ENCODE measurements at regions not wholly inside any gene's neighbourhood (a gene's known extent, or its start where the extent isn't known, plus 50 kb on each side); places are given as distances from the start of the nearest gene placed in this dataset.

DNA sequence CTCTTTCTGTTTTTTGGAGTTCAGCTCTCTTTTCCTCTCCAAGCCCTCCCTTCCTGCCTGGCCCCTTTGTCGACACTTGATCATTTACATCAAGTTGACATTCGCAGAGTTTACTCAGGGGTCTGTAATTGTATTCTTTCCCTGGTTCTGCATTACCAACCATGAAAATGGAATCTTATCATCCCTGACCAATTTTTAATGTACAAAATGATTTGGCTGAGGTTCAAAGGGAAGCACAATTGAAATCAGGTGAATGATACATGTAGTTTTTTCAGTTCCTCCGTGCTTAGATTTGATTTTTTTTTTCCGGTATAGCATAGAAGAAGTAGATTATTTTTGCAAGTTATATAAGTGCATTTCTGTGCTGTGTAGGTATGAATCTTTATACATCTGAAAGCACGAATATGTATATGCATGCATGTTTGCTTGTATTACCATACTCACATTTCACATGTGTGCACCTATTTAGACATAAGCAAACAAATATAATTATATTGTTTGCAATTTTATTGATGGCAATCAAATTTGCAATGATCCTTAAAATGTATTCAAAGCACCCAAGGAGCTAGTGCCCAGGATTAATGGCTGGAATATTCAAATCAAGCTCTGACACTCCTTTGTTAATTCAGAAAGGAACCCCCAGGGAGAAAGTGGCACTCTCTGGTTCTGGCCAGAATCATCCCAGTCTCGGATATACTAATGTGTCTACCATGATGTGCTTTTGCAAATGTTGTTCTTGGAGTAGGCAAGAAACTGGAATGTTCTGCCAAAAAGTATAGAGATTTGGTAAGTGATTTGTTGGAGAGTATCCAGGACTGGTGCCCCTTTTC lies 189.3 kb downstream of the VRK1 start:
- Histone ChIP-seq H3K4me3 (ENCODE audit: low read length) (no peak overlapping the region), H3K9ac (ENCODE audit: low read depth, low read length) (no peak overlapping the region)

GRCh38 chr14:96987086-96987474 lies 189.9 kb downstream of the VRK1 start:
- peaks cover 6% of the 10 kb centered on the region for H3K9me3 ChIP-seq (replicated peaks; ENCODE audit: low read length)
- H3K4me3 ChIP-seq (ENCODE audit: low read length), result no peak overlapping the region
- H3K27me3 ChIP-seq (ENCODE audit: control insufficient read depth, insufficient read depth, low read length), result no peaks in the 10 kb centered on the region
- no peaks in the 10 kb centered on the region for H3K36me3 ChIP-seq (ENCODE audit: insufficient read depth, low read length)
- H3K4me2 ChIP-seq (ENCODE audit: low read length), result no peak overlapping the region
- no peaks in the 10 kb centered on the region for H3K4me1 ChIP-seq (ENCODE audit: control insufficient read depth, insufficient read depth, low read length)
- no peak overlapping the region for H3K9ac ChIP-seq (ENCODE audit: low read depth, low read length)

More for the DNA sequence above, 189.3 kb downstream of the VRK1 start:
- H3K4me1 ChIP-seq (ENCODE audit: control insufficient read depth, insufficient read depth, low read length), result no peaks in the 10 kb centered on the region
- no peaks in the 10 kb centered on the region for H3K36me3 ChIP-seq (ENCODE audit: insufficient read depth, low read length)
- no peak overlapping the region for H3K4me2 ChIP-seq (ENCODE audit: low read length)
- no peaks in the 10 kb centered on the region for H3K27me3 ChIP-seq (ENCODE audit: control insufficient read depth, insufficient read depth, low read length)
- H3K9me3 ChIP-seq (replicated peaks; ENCODE audit: low read length), result peaks cover 11% of the 10 kb centered on the region

DNA sequence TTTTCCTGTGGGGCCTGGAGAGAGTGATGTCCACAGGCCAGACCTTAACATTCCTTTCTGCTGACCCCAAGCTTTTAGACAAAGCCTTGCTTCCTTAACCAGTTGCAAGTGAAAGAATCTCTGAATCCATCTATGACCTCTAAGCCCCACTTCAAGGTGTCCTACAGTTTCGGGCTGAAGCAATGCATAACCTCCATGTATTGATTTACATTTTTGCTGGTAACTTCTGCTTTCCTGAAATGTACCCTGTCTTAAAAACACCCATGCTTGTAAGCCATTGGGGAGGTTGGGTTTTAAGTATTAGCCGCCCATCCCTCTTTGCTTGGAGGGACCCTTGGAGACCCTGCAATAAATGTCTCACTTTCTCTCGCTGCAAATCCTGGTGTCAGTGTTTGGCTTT lies 190.6 kb downstream of the VRK1 start:
- Histone ChIP-seq H3K4me3 (ENCODE audit: low read length) (no peak overlapping the region), H3K4me1 (ENCODE audit: control insufficient read depth, insufficient read depth, low read length) (no peaks in the 10 kb centered on the region), H3K9ac (ENCODE audit: low read depth, low read length) (no peak overlapping the region), H3K27me3 (ENCODE audit: control insufficient read depth, insufficient read depth, low read length) (no peaks in the 10 kb centered on the region), H3K9me3 (replicated peaks; ENCODE audit: low read length) (peaks cover 4% of the 10 kb centered on the region), H3K36me3 (ENCODE audit: insufficient read depth, low read length) (no peaks in the 10 kb centered on the region), H3K4me2 (ENCODE audit: low read length) (no peak overlapping the region)

DNA sequence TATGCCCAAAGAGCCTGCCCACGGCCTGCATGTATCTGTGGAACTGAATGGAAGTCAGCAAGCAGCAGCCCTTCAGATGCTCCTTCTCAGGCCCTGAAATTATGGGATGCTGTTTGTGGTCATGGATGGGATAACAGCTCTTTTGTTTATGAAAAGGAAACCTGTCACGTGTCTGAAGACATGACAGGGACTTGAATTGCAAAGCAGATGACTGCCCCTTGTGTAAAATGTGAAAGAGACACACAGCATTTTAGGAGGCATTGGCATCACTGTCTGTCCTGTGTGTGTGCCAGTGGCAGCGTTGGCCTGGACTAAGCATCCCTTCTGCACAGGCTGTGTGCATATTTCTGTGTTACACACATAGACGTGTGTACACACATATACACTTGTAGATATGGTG lies 192.1 kb downstream of the VRK1 start:
- Histone ChIP-seq H3K9me3 (replicated peaks; ENCODE audit: low read length) (peaks cover 3% of the 10 kb centered on the region), H3K4me3 (ENCODE audit: low read length) (no peak overlapping the region), H3K9ac (ENCODE audit: low read depth, low read length) (no peak overlapping the region), H3K36me3 (ENCODE audit: insufficient read depth, low read length) (no peaks in the 10 kb centered on the region), H3K27me3 (ENCODE audit: control insufficient read depth, insufficient read depth, low read length) (no peaks in the 10 kb centered on the region), H3K4me1 (ENCODE audit: control insufficient read depth, insufficient read depth, low read length) (no peaks in the 10 kb centered on the region), H3K4me2 (ENCODE audit: low read length) (no peak overlapping the region)

DNA sequence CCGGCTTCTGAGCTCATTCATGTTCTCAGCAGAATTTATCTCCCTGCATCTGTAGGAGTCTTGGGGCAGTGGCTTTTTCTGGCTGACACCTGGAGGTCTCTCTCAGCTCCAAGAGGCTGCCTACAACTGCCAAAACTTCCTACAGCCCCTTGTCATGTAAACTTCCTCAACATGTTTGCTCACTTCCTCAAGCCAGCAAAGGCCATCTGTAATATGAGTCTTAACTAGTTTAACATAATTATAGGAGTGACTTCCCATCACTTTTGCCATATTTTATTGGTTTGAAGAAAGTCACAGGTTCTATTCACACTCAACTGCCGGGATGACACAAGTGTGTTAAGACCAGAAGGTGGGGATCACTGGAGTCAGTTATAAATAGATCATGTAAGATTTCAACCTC lies 194.0 kb downstream of the VRK1 start:
- Histone ChIP-seq H3K9me3 (replicated peaks; ENCODE audit: low read length) (peaks cover 3% of the 10 kb centered on the region), H3K36me3 (ENCODE audit: insufficient read depth, low read length) (no peaks in the 10 kb centered on the region), H3K4me3 (ENCODE audit: low read length) (no peak overlapping the region), H3K9ac (ENCODE audit: low read depth, low read length) (no peak overlapping the region), H3K4me1 (ENCODE audit: control insufficient read depth, insufficient read depth, low read length) (no peaks in the 10 kb centered on the region), H3K27me3 (ENCODE audit: control insufficient read depth, insufficient read depth, low read length) (no peaks in the 10 kb centered on the region), H3K4me2 (ENCODE audit: low read length) (no peak overlapping the region)

GRCh38 chr14:96994999-96995398 lies 197.8 kb downstream of the VRK1 start:
- peaks cover 12% of the 10 kb centered on the region for H3K9me3 ChIP-seq (replicated peaks; ENCODE audit: low read length)

GRCh38 chr14:96997269-96997668 lies 200.1 kb downstream of the VRK1 start:
- Histone ChIP-seq H3K4me1 (ENCODE audit: control insufficient read depth, insufficient read depth, low read length) (no peaks in the 10 kb centered on the region), H3K9me3 (replicated peaks; ENCODE audit: low read length) (peaks cover 12% of the 10 kb centered on the region)

More at GRCh38 chr14:96994999-96995398, 197.8 kb downstream of the VRK1 start:
- no peaks in the 10 kb centered on the region for H3K36me3 ChIP-seq (ENCODE audit: insufficient read depth, low read length)
- H3K4me2 ChIP-seq (ENCODE audit: low read length), result no peak overlapping the region
- no peaks in the 10 kb centered on the region for H3K27me3 ChIP-seq (ENCODE audit: control insufficient read depth, insufficient read depth, low read length)
- no peaks in the 10 kb centered on the region for H3K4me1 ChIP-seq (ENCODE audit: control insufficient read depth, insufficient read depth, low read length)
- H3K9ac ChIP-seq (ENCODE audit: low read depth, low read length), result no peak overlapping the region
- H3K4me3 ChIP-seq (ENCODE audit: low read length), result no peak overlapping the region

DNA sequence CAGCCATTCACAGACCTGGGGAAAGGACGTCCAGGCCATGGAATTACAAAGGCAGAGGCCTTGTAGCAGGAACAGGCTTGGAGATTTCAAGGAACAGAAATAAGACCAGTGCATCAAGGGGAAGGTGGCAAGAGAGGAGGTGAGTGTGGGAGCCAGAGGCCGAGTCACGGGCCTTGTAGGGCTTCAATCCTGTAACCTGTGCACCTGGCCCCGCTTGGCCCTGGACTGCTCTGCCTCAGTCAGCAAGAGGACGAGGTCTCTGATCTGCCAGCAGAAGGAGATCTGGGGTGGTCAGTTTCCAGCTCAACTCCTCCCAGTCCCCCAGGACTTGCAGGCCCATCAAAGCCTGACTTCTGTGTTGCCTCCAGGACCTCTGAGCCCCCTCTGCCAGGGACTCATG lies 200.8 kb downstream of the VRK1 start:
- no peak overlapping the region for H3K4me2 ChIP-seq (ENCODE audit: low read length)
- peaks cover 12% of the 10 kb centered on the region for H3K9me3 ChIP-seq (replicated peaks; ENCODE audit: low read length)
- H3K4me1 ChIP-seq (ENCODE audit: control insufficient read depth, insufficient read depth, low read length), result no peaks in the 10 kb centered on the region
- no peaks in the 10 kb centered on the region for H3K36me3 ChIP-seq (ENCODE audit: insufficient read depth, low read length)
- no peaks in the 10 kb centered on the region for H3K27me3 ChIP-seq (ENCODE audit: control insufficient read depth, insufficient read depth, low read length)
- no peak overlapping the region for H3K9ac ChIP-seq (ENCODE audit: low read depth, low read length)
- H3K4me3 ChIP-seq (ENCODE audit: low read length), result no peak overlapping the region

More at GRCh38 chr14:96997269-96997668, 200.1 kb downstream of the VRK1 start:
- Histone ChIP-seq H3K36me3 (ENCODE audit: insufficient read depth, low read length) (no peaks in the 10 kb centered on the region), H3K4me2 (ENCODE audit: low read length) (no peak overlapping the region), H3K9ac (ENCODE audit: low read depth, low read length) (no peak overlapping the region), H3K4me3 (ENCODE audit: low read length) (no peak overlapping the region), H3K27me3 (ENCODE audit: control insufficient read depth, insufficient read depth, low read length) (no peaks in the 10 kb centered on the region)

GRCh38 chr14:96999654-97000155 lies 202.5 kb downstream of the VRK1 start:
- no peak overlapping the region for H3K4me3 ChIP-seq (ENCODE audit: low read length)
- H3K9me3 ChIP-seq (replicated peaks; ENCODE audit: low read length), result peaks cover 9% of the 10 kb centered on the region
- no peaks in the 10 kb centered on the region for H3K27me3 ChIP-seq (ENCODE audit: control insufficient read depth, insufficient read depth, low read length)
- H3K36me3 ChIP-seq (ENCODE audit: insufficient read depth, low read length), result no peaks in the 10 kb centered on the region
- no peaks in the 10 kb centered on the region for H3K4me1 ChIP-seq (ENCODE audit: control insufficient read depth, insufficient read depth, low read length)
- no peak overlapping the region for H3K4me2 ChIP-seq (ENCODE audit: low read length)
- no peak overlapping the region for H3K9ac ChIP-seq (ENCODE audit: low read depth, low read length)

- Histone ChIP-seq H3K9ac (ENCODE audit: low read depth, low read length) (no peak overlapping the region), H3K4me3 (ENCODE audit: low read length) (no peak overlapping the region), H3K36me3 (ENCODE audit: insufficient read depth, low read length) (no peaks in the 10 kb centered on the region), H3K4me2 (ENCODE audit: low read length) (no peak overlapping the region), H3K27me3 (ENCODE audit: control insufficient read depth, insufficient read depth, low read length) (no peaks in the 10 kb centered on the region), H3K9me3 (replicated peaks; ENCODE audit: low read length) (peaks cover 13% of the 10 kb centered on the region), H3K4me1 (ENCODE audit: control insufficient read depth, insufficient read depth, low read length) (no peaks in the 10 kb centered on the region)
These were observed 205.3 kb downstream of the VRK1 start for GRCh38 chr14:97002454-97002853.

DNA sequence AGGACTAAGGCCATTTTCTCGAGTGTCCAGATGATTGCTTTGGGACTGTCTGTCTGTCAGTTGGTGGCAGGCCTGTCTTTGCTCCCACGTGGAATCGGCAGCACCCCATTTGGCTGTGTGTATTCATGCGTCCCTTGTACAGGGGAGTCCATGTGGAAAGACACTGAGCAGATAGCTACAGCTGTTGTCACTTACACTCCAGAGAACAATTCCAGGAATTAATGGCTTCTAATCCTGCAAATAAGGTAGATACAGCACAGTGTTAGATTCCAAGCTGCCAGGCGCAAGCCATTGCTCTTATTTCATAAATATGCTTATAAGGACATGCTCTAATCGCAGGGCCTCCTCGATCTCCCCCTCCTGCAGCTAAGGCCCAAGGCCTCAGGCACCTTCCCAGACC lies 208.8 kb downstream of the VRK1 start:
- Histone ChIP-seq H3K4me2 (ENCODE audit: low read length) (no peak overlapping the region), H3K9ac (ENCODE audit: low read depth, low read length) (no peak overlapping the region), H3K4me3 (ENCODE audit: low read length) (no peak overlapping the region)

More for the DNA sequence above, 208.8 kb downstream of the VRK1 start:
- H3K4me1 ChIP-seq (ENCODE audit: control insufficient read depth, insufficient read depth, low read length), result no peaks in the 10 kb centered on the region
- H3K9me3 ChIP-seq (replicated peaks; ENCODE audit: low read length), result peaks cover 4% of the 10 kb centered on the region
- H3K36me3 ChIP-seq (ENCODE audit: insufficient read depth, low read length), result no peaks in the 10 kb centered on the region
- no peaks in the 10 kb centered on the region for H3K27me3 ChIP-seq (ENCODE audit: control insufficient read depth, insufficient read depth, low read length)

All from skeletal muscle satellite cell (primary cell).